ENCODE measurements at regions not wholly inside any gene's neighbourhood (a gene's known extent, or its start where the extent isn't known, plus 50 kb on each side); places are given as distances from the start of the nearest gene placed in this dataset.

GRCh38 chr6:6816716-6817115 is 228.2 kb downstream of the LY86 start:
- TF ChIP-seq EZH2 (IDR thresholded peaks at IDR 0.05; ENCODE audit: borderline replicate concordance, low read length) = no peak
- TF ChIP-seq CTCF (IDR thresholded peaks at IDR 0.05; ENCODE audit: low read length) = no peak
